GM12872 (cell line): ENCODE measurements at regions not wholly inside any gene's neighbourhood (a gene's known extent, or its start where the extent isn't known, plus 50 kb on each side); places are given as distances from the start of the nearest gene placed in this dataset.

Experiments used
- TF ChIP-seq, protein P1 (sequence below): IDR thresholded peaks from 3 replicates; pipeline ENCODE4 v1.5.1; 2011; ENCODE audit warnings: low read depth, mild to moderate bottlenecking, low read length, moderate library complexity; ENCODE audit not compliant: insufficient read depth

DNA sequence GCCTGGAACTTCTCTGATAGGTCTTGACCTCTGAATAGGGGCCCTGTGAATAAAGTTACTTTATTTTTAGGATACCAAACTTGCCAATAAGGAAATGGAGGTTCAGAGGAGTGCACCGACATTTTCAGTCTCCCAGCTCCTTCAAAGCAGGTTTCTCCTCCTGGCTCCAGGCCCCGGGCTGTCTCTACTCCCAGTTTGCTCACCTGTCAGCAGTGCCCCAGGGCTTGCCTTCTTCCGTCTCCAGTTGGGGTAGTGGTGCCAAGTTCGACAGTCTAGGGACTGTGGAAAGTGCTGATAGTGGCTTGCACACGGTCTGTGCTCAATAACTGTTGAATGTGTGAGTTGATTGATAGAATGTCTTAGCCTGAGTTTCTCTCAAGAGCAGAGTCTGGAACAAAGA, 149.2 kb downstream of the ACTL8 start:
- TF ChIP-seq, protein P1, sequence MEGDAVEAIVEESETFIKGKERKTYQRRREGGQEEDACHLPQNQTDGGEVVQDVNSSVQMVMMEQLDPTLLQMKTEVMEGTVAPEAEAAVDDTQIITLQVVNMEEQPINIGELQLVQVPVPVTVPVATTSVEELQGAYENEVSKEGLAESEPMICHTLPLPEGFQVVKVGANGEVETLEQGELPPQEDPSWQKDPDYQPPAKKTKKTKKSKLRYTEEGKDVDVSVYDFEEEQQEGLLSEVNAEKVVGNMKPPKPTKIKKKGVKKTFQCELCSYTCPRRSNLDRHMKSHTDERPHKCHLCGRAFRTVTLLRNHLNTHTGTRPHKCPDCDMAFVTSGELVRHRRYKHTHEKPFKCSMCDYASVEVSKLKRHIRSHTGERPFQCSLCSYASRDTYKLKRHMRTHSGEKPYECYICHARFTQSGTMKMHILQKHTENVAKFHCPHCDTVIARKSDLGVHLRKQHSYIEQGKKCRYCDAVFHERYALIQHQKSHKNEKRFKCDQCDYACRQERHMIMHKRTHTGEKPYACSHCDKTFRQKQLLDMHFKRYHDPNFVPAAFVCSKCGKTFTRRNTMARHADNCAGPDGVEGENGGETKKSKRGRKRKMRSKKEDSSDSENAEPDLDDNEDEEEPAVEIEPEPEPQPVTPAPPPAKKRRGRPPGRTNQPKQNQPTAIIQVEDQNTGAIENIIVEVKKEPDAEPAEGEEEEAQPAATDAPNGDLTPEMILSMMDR, result no peak

DNA sequence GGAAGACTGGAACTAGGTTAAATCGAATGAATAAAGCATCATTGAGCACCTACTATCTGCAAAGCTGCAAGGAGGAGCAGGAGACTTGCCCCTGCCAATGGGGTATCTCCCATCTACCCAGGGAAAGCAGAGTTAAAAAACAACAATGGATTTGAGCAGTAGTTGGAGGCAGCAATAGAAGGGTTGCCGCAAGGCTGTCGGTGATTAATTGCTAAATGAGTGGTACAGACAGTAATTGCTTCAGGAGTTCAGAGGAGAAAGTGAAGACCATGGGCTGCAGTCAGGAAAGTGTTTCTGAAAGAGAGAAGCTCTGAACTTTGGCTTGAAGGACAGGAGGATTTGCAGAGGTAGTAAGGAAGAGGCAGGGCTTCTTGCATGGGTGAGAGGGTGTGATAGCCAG, 152.9 kb downstream of the ACTL8 start:
- TF ChIP-seq, protein P1, result no peak

DNA sequence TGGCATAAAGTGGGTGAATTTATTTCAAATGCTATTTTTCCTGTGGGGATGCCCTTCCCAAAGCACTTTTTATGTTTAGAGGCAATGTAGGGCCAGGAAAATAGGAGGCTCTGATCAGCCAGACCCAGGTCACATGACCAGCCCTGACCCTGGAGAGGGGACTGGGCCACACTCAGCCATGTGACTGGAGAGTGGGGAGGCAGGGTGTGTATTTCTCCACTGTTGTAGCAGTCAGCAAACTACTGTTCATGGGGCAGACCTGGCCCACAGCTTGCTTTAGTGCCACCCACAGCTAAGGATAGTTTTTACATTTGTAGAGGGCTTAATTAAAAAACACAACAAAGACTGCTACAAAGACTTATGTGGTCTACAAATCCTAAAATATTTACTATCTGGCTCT, 153.8 kb downstream of the ACTL8 start:
- TF ChIP-seq, protein P1, result no peak

DNA sequence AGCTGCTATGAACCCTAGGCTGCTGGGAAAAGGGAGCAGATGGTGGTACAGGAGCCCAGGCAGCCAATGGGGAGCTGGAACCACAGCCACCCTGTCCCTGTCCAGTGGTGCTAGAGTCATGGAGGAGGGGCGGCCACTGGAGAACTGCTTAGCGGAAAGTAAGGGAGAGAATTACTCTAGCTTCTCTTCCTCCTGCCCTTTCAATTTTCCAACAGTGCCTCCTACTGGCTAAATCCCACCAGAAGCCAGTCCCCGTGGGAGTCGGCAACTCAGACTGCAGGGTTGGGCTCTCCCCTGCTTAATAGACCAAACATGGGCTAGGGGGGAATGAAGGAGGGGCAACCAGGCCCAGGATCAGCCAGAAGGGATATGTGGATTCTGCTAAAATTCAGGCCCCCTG, 154.5 kb downstream of the ACTL8 start:
- TF ChIP-seq, protein P1, result 0 out of 3 replicates have a peak, but pooled peaks have one; percentile 9

DNA sequence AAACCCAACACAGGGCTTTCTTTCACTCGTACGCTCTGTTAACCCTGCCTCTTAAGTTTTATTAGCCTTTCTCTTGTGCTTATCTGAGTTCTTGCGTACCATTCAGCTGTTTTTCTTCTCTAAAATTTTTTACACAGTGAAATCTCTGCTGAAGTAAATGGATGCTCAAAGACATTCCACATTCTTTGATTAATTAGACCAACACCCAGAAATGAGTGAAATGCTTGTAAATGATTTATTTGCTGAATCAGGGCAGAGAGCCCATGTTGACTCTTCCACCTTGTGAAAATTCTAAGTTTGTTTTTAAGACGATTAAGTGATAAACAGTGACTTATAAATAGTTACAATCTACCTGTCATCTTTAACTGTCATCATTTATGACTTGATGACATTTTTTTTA, 156.7 kb downstream of the ACTL8 start:
- TF ChIP-seq, protein P1, result no peak

DNA sequence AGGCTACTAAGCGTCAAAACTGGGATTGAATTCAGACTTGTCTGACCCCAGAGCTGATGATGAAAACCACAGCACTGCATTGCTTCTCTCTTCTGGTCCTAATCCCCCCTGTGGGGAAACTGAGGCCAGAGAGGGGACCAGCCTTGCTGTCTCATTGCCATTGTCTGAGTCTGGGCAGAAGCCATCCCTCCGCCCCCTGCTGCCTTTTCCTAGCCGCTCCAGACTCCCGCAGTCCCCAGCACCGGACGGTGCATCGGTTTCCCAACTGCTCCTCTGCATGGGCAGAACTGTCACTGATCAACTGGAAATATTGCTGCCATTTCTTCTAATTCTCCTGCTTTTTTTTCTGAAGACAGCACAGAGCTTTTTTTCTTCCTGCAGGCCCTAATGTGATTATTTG, 157.4 kb downstream of the ACTL8 start:
- TF ChIP-seq, protein P1, result no peak

DNA sequence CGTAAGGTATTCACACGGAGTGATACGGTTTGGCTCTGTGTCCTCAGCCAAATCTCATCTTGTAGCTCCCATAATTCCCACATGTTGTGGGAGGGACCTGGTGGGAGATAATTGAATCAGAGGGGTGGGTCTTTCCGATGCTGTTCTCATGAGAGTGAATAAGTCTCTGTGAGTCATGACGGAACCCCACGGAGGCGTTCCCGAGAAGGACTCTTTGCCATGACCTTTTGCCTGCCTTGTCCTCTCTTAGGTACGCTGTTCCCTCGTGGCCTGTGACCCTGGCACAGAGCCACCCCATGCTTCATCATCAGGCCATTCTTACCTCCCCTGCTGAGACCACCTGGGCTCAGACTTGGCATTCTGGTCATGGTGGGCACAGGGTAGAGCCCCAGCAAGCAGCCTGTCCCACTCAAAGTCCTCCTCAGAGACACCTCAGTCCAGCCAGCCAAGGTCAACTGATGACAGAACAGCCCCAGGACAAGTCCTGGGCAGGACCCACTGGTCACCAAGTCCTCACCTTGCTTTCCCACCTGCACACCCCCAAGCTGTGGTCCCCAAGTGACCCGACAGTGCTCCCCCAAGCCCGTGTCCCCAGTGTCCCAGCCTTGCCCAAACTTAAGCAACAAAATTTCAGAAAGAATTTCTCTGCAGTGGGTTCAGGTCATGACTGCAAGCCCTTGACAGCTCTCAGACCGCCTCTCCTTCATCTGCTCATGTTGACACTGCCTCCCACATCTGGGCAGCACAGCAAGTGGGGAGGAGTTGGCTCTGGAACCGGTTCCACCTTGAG, 158.4 kb downstream of the ACTL8 start:
- TF ChIP-seq, protein P1, result no peak
